B cell (primary cell): ENCODE measurements at regions not wholly inside any gene's neighbourhood (a gene's known extent, or its start where the extent isn't known, plus 50 kb on each side); places are given as distances from the start of the nearest gene placed in this dataset.

Source experiments
- ATAC-seq: fragments of 200-7000 bp; cut with Tn5 transposase; one replicate; pipeline ENCODE4 v1.10.0; 2021; ENCODE audit warnings: low read depth, mild to moderate bottlenecking, moderate number of reproducible peaks, moderate library complexity
- CTCF ChIA-PET: fragments of 350-600 bp; sonication (Branson Sonifier 250); formaldehyde crosslinking; loops from one replicate; lab custom pipeline; 2021; ENCODE audit warnings: antibody characterized with exemption, inconsistent platforms; lab: Charles Lee
- POLR2A ChIA-PET: fragments of 350-600 bp; sonication (Branson Sonifier 250); formaldehyde crosslinking; loops from one replicate; lab custom pipeline; 2021; ENCODE audit warnings: antibody characterized with exemption; lab: Charles Lee
- DNase-seq: peaks from one replicate; pipeline ENCODE4 v3.0.0; 2013
- H2AFZ ChIP-seq: 2 replicates; pipeline ENCODE4 v1.6.1; 2012; ENCODE audit warnings: mild to moderate bottlenecking, low read depth, low read length; ENCODE audit not compliant: insufficient read depth, poor library complexity, severe bottlenecking
- H3K27ac ChIP-seq, 2 donors: 1 replicate in 1 of 2; 2 replicates in 1 of 2; pipeline ENCODE4 v1.5.1; 2012 to 2013; ENCODE audit warnings: low read length in 2 of 2, mild to moderate bottlenecking in 2 of 2, moderate library complexity in 1 of 2
- H3K27me3 ChIP-seq, 4 experiments: fragments of 200-600 bp in 1 of 4; sonication (generic) in 1 of 4; replicated peaks in 1 of 4; 1 replicate in 2 of 4; 2 replicates in 2 of 4; pipeline versions ENCODE4 v1.6.1 to v1.7.0; 2013 to 2016; ENCODE audit warnings: low read length in 3 of 4, mild to moderate bottlenecking in 2 of 4, mixed read lengths in 1 of 4, moderate library complexity in 1 of 4; ENCODE audit not compliant: insufficient read depth in 4 of 4, control insufficient read depth in 3 of 4; ENCODE audit errors: control extremely low read depth in 1 of 4
- H3K36me3 ChIP-seq, 2 experiments: replicated peaks in 1 of 2; 1 replicate in 1 of 2; 2 replicates in 1 of 2; pipeline versions ENCODE4 v1.6.1 to v1.7.1; 2013; ENCODE audit warnings: low read length in 1 of 2; ENCODE audit not compliant: insufficient read depth in 2 of 2, control insufficient read depth in 1 of 2; ENCODE audit errors: control extremely low read depth in 1 of 2, extremely low read depth in 1 of 2
- H3K4me1 ChIP-seq, 2 donors: fragments of 200-600 bp in 1 of 2; sonication (generic) in 1 of 2; 1 replicate in 1 of 2; 2 replicates in 1 of 2; pipeline versions ENCODE4 v1.5.1 to v1.6.1; 2013 to 2017; ENCODE audit warnings: low read length in 2 of 2; ENCODE audit not compliant: control insufficient read depth in 2 of 2, insufficient read depth in 2 of 2
- H3K4me2 ChIP-seq: replicated peaks from 2 replicates; pipeline ENCODE3; 2012; ENCODE audit warnings: mild to moderate bottlenecking, low read depth, low read length; ENCODE audit not compliant: poor library complexity, severe bottlenecking
- H3K4me3 ChIP-seq, 5 experiments: fragments of 200-600 bp in 1 of 5; sonication (generic) in 1 of 5; 1 replicate in 3 of 5; 2 replicates in 2 of 5; pipeline versions ENCODE4 v1.5.1 to v1.7.0; 2011 to 2016; ENCODE audit warnings: low read length in 4 of 5, mild to moderate bottlenecking in 4 of 5, low read depth in 2 of 5, control low read depth in 1 of 5, moderate library complexity in 1 of 5; ENCODE audit not compliant: insufficient read depth in 1 of 5; ENCODE audit errors: control extremely low read depth in 1 of 5, extremely low read depth in 1 of 5
- H3K79me2 ChIP-seq: fragments of 200-600 bp; sonication (generic); one replicate; pipeline ENCODE4 v1.6.0; 2016; ENCODE audit warnings: low read length; ENCODE audit not compliant: control insufficient read depth, insufficient read depth
- H3K9ac ChIP-seq: fragments of 200-600 bp; sonication (generic); 2 replicates; pipeline ENCODE4 v1.6.1; 2017; ENCODE audit warnings: mild to moderate bottlenecking, low read length, moderate library complexity
- H3K9me3 ChIP-seq, 3 donors: one replicate each; pipeline versions ENCODE4 v1.6.1 to v1.7.1; 2013; ENCODE audit warnings: low read length in 2 of 3; ENCODE audit not compliant: control insufficient read depth in 2 of 3, insufficient read depth in 1 of 3; ENCODE audit errors: control extremely low read depth in 1 of 3
- H4K20me1 ChIP-seq: 2 replicates; pipeline ENCODE4 v1.6.0; 2012; ENCODE audit warnings: mild to moderate bottlenecking, low read length; ENCODE audit not compliant: insufficient read depth, control insufficient read depth, poor library complexity, severe bottlenecking
- H3K27ac Mint-ChIP-seq: one replicate; pipeline ENCODE4 v1.8.0; 2021; ENCODE audit warnings: mixed read lengths
- H3K27me3 Mint-ChIP-seq: one replicate; pipeline ENCODE4 v1.8.0; 2021; ENCODE audit warnings: mixed read lengths
- H3K4me1 Mint-ChIP-seq: one replicate; pipeline ENCODE4 v1.8.0; 2021; ENCODE audit warnings: mixed read lengths
- H3K4me3 Mint-ChIP-seq: one replicate; pipeline ENCODE4 v1.8.0; 2021; ENCODE audit warnings: mixed read lengths
- H3K9me3 Mint-ChIP-seq: one replicate; pipeline ENCODE4 v1.8.0; 2022; ENCODE audit warnings: mixed read lengths; ENCODE audit not compliant: insufficient read depth
- CTCF ChIP-seq: fragments of 200-600 bp; IDR thresholded peaks from one replicate; pipeline ENCODE4 v1.8.0; 2022; ENCODE audit warnings: antibody characterized with exemption, mild to moderate bottlenecking
- EZH2 ChIP-seq: IDR thresholded peaks from 2 replicates; pipeline ENCODE4 v1.6.1; 2012; ENCODE audit warnings: borderline replicate concordance, low read depth, mild to moderate bottlenecking, moderate library complexity, low read length; ENCODE audit not compliant: insufficient read depth, poor library complexity, severe bottlenecking
- WGBS: methylation state at CpG from one replicate; pipeline ENCODE4 v1.1.5; 2013; ENCODE audit warnings: missing lambda C conversion rate; ENCODE audit not compliant: insufficient coverage; 5-methylcytosine and 5-hydroxymethylcytosine counted together
- intact Hi-C: fragments of 100-400 bp; cut with micrococcal nuclease; formaldehyde crosslinking; loops from one replicate; pipeline ENCODE4 v1.10.0; 2022

- DNase-seq, result no peak
- intact Hi-C loops, result no loop called here
- H3K27ac Mint-ChIP-seq, result no peak overlapping the region
- TF ChIP-seq CTCF (no peak), EZH2 (no peak)
- no peaks in the 10 kb centered on the region for H4K20me1 ChIP-seq
- H3K4me3 ChIP-seq, result no peak overlapping the region
- peaks cover 0 to 12% (median 0%) of the 10 kb centered on the region in 3 donors for H3K9me3 ChIP-seq
- peaks cover 0 to 19% (median 6%) of the 10 kb centered on the region in 4 experiments for H3K27me3 ChIP-seq
- H3K79me2 ChIP-seq, result no peaks in the 10 kb centered on the region
- H3K27me3 Mint-ChIP-seq, result peaks cover 37% of the 10 kb centered on the region
- H3K36me3 ChIP-seq, result no peaks in the 10 kb centered on the region
- peak overlapping the region; percentile 12 for H3K4me2 ChIP-seq
- H2AFZ ChIP-seq, result peak overlapping the region; percentile 58
- H3K9me3 Mint-ChIP-seq, result peaks cover 4% of the 10 kb centered on the region
- WGBS, result 67% methylated on average over 12 of the region's 18 CpGs
- POLR2A ChIA-PET, result no interaction called here
- peaks cover 0 to 4% of the 10 kb centered on the region in 2 donors for H3K4me1 ChIP-seq
- no peak overlapping the region for H3K4me3 Mint-ChIP-seq
- CTCF ChIA-PET, result no interaction called here
- H3K9ac ChIP-seq, result no peak overlapping the region
- peaks cover 3% of the 10 kb centered on the region for H3K4me1 Mint-ChIP-seq
- no peak for ATAC-seq
- H3K27ac ChIP-seq, result no peak overlapping the region
Observed at GRCh38 chr1:8121261-8122159, 95.4 kb upstream of the ERRFI1 start.

GRCh38 chr1:8120693-8121260, 94.7 kb upstream of the ERRFI1 start:
- Histone ChIP-seq H3K9me3 (peaks cover 0 to 11% (median 0%) of the 10 kb centered on the region in 3 donors), H3K79me2 (no peaks in the 10 kb centered on the region), H3K27ac (no peak overlapping the region), H2AFZ (peak overlapping the region; percentile 58), H3K4me3 (no peak overlapping the region), H3K9ac (no peak overlapping the region), H3K4me1 (peaks cover 0 to 4% of the 10 kb centered on the region in 2 donors), H3K27me3 (peaks cover 0 to 19% (median 6%) of the 10 kb centered on the region in 4 experiments), H3K4me2 (peak overlapping the region; percentile 12), H4K20me1 (no peaks in the 10 kb centered on the region), H3K36me3 (no peaks in the 10 kb centered on the region)
- DNase-seq, result no peak
- peaks cover 3% of the 10 kb centered on the region for H3K4me1 Mint-ChIP-seq
- no peak for TF ChIP-seq CTCF
- TF ChIP-seq EZH2, result no peak
- ChIA-PET POLR2A (no interaction called here), CTCF (interaction anchor here (0.7 kb wide), 1 partner anchor 42 kb away, joined by 3 read pairs; no protein-coding TSS in a partner anchor)
- H3K27me3 Mint-ChIP-seq, result peaks cover 37% of the 10 kb centered on the region
- 4% methylated on average over 7 of the region's 10 CpGs for WGBS
- no peak overlapping the region for H3K4me3 Mint-ChIP-seq
- no peak for ATAC-seq
- intact Hi-C loops, result no loop called here
- H3K27ac Mint-ChIP-seq, result no peak overlapping the region
- peaks cover 4% of the 10 kb centered on the region for H3K9me3 Mint-ChIP-seq
